Muscle of arm (tissue), 1 donor: ENCODE measurements at regions not wholly inside any gene's neighbourhood (a gene's known extent, or its start where the extent isn't known, plus 50 kb on each side); places are given as distances from the start of the nearest gene placed in this dataset.

Source experiments
- DNase-seq: peaks from one replicate; pipeline ENCODE4 v3.0.0-alpha.2; 2013

DNA sequence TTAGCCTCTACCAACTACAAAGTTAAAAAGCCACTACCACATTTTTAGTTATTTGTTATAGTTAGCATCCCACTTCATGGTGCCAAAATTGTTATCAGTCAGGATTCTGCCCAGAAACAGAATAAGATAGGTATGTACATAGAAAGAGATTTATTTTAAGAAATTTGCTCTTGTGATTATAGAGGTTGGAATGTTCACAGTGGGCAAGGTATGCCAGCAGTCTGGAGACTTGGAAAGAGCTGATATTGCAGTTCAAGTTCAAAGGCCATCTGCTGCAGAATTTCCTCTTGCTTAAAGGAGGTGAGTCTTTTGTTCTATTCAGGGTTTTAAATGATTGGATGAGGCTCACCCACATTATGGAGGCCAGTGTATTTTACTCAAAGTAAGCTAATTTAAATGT, 143.8 kb upstream of the POU1F1 start:
- no peak for DNase-seq

- no peak for DNase-seq
Measured at GRCh38 chr3:87414271-87414670, 137.9 kb upstream of the POU1F1 start.

GRCh38 chr3:87413814-87414213, 137.4 kb upstream of the POU1F1 start:
- no peak for DNase-seq

GRCh38 chr3:87410110-87410509, 133.7 kb upstream of the POU1F1 start:
- DNase-seq: no peak

DNA sequence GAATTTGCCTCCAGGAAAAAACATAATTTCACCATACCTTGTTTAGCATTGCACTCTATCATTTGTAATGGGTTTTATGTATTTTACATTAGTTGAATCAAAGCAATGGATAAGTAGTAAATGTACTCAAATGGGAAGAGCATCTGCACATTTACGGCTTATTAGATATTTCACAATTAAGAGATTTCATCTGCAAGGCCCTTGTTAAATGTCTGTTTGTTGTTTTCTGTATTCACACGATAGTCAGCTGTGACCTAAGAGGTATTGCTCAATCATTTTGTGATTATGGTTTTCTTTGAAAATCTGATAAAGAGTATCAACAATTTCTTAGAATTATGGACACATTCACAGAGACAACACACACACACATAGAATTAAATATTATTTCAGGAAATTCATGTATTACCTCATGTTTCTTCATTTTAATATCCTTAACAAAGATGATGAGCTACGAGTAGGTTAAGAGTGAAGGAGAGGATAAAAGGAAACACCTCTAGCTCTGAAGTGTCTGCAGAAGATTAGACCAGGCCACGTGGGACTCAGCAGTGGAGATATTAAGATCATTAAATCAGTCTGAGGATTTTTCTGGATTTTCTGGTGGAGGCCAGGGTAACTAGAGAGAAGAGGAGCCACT, 121.9 kb upstream of the POU1F1 start:
- DNase-seq: no peak

DNA sequence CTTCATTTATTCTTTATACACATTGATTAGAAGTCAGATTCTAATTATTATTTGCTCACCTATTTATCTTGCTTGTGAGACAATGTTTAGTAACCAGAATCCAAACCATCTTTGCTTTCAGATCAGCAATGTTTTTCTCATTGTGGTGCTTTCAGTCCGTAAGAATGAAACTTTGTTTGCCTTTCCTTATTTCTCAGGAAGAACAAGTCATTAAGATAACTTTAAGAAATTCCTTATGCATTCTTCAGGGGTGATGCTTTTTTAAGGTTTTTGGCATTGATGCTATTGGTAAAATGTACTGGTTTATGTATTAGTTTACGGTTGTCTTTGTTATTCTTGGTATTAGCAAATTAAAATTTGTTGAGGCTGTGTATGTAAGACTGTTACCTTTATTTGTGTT, 120.8 kb upstream of the POU1F1 start:
- no peak for DNase-seq

- no peak for DNase-seq
Measured at GRCh38 chr3:87390821-87391220, 114.4 kb upstream of the POU1F1 start.

- DNase-seq: no peak
Measured at GRCh38 chr3:87390353-87390752, 114.0 kb upstream of the POU1F1 start.

- no peak for DNase-seq
Measured at GRCh38 chr3:87375231-87375682, 98.9 kb upstream of the POU1F1 start.

- DNase-seq: no peak
Measured at GRCh38 chr3:87370007-87370406, 93.6 kb upstream of the POU1F1 start.

- DNase-seq: no peak
Measured at GRCh38 chr3:87367736-87368135, 91.4 kb upstream of the POU1F1 start.

GRCh38 chr3:87363721-87364120, 87.3 kb upstream of the POU1F1 start:
- DNase-seq: no peak

GRCh38 chr3:87361956-87362355, 85.6 kb upstream of the POU1F1 start:
- no peak for DNase-seq

DNA sequence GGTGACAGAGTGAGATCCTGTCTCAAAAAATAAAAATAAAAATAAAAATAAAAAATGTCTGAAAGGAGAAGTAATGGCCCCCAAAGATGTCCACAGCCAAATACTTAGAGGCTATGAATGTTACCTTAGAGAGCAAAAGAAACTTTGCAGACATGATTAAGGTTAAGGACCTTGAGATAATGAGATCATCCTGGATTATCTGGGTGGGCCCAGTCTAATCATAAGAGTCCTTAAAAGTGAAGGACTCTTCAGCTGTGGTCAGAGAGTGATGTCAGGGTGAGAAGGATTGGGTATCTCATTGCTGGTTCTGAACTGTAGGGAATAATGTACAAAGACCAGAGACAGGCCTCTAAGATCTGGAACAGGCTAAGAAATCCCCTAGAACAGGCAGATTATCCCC, 84.9 kb upstream of the POU1F1 start:
- DNase-seq: no peak

DNA sequence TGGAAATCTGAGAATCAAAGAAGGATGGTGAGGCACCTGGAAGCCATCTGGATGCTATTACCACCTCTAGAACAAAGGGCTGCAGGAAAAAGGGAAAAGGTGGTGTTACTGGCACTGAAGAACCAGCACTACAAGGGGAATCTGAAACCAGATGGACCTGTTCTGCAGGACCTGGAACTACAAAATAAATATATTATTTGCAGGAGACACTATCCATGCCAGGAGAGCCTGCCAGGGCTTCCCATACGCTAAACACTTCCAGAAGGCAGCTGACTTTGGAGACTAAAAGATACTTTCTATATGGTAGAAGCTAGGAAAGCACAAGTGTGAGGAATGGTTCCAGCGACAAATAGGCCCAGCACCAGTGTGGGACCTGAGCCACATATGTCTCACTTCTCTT, 83.4 kb upstream of the POU1F1 start:
- no peak for DNase-seq

DNA sequence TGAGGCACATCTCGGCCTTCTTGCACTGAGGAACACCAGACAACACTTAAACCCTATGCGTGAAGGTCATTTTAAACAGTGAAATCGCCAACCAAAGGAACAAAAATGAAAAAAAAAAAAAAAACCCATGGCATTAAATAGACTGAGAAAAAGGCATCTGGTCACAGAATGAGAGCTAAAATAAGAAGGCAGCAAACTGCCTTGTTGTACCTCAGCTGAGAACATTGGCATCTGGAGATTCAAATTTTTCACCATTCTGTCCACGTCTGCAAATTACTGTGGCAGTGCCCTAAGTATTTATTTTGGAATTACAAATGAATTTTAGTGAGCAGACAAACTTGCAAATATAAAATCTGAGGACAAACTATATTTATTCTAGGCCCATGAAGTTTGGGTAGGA, 82.6 kb upstream of the POU1F1 start:
- DNase-seq: no peak

GRCh38 chr3:87358066-87358465, 81.7 kb upstream of the POU1F1 start:
- no peak for DNase-seq

DNA sequence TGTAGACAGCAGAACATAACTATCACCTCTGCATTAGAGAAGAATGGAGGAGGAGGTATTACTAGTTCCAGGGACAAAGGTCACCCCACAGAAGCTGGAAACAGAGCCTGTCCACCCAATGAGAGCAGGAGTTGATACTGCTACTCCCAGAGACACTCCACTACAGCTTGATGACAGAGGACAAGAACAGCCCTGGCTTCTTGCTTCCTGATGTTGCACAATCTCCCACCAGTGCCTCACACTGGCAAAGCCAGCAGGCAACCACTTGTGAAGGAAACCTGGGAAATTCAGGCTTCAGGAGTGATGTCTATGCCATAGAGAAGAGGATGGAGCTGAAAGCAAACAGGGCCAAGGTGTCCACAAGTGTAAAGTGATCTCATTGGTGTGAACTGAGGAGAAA, 78.0 kb upstream of the POU1F1 start:
- DNase-seq: no peak

GRCh38 chr3:87351937-87352336, 75.6 kb upstream of the POU1F1 start:
- no peak for DNase-seq

DNA sequence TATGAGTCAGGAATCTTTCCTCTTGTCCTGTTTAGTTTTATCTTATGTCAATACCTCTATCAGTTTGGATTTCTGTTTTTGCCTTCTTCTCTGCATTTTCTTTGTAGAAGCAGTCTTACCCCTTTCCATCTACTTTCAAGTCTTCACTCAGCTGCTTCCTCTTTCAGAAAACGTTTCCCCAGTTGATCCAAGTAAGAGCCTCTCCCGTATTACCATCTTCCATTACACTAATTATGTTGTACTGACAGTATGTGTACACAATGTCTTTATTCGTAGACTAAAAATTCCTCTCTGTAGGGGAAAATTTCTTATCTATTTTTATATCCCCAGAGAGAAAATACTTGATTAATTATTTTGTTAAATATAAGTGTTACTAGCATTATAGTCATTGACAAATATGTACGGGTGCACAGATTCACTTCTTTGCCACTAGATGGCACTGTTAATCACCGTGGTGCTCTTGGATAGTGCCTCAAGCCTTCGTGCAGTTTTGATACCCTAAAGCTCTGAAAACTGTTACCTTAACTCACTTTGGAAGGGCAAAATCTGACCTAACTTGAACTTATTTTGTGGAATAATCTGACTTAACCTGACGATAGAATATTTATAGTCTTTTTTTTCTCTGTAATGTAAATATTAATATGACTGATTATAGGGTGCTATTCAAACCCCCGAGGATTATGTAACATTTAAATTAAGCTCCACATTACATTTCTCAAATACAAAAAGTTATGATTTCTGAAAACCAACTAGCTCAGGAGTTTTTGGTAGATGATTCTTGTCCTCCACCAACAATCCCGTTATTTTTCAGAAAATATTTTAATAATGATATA, 74.2 kb upstream of the POU1F1 start:
- peak; percentile 29 for DNase-seq

DNA sequence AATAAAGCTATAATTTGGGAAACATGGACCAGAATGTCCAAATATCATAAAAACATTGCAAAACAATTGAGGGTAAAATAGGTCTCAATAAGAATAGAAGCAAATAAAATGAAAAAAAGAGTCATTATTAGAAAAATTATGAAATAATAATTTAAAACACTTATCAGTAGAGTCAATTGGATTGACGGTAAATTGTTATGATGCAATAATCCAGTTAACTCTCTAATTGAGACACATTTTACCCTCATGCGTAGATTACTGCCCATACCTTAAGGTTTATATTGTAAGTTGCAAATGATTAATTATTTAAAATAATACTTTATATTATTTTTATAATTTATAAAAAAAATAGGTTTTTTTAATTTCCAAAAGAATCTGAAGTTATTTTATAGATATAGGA, 73.4 kb upstream of the POU1F1 start:
- DNase-seq: no peak

DNA sequence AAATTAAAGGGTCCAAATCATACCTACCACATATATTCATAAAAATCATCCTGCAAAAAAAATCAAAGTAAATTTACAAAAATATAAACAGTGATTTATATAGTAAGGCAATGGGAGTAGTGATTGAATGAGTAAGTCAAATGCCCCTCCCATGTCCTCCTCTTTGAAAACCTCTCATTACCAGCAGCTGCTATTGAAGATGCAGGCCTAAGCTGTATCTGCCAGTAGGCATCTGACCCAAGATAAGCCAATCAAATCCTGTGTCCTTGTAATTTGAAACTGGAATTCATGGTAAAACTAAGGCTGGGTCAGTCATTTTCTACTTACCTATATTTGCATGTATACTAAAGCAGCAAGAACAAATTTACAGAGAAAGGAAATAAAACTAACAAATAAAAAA, 60.4 kb upstream of the POU1F1 start:
- DNase-seq: no peak

DNA sequence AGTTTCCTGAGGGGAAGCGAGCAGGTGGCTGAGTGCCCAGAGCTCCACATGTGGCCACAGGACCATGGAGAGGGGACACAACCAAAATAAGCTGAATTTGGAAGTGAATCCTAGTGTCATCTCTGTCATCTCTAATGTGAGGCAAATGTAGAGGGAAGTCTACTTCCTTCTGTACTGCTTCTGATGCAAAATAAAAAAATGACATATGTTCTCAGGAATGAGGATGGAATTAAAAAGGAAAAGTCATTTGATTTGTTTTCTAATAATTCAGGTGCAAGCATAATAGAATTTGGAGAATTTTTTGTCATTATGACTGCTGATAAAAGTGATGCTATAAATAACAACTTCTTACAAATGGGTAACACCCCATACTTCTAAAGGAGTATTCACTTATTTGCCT, 59.5 kb upstream of the POU1F1 start:
- DNase-seq: no peak
